ENCODE measurements at regions not wholly inside any gene's neighbourhood (a gene's known extent, or its start where the extent isn't known, plus 50 kb on each side); places are given as distances from the start of the nearest gene placed in this dataset.

DNA sequence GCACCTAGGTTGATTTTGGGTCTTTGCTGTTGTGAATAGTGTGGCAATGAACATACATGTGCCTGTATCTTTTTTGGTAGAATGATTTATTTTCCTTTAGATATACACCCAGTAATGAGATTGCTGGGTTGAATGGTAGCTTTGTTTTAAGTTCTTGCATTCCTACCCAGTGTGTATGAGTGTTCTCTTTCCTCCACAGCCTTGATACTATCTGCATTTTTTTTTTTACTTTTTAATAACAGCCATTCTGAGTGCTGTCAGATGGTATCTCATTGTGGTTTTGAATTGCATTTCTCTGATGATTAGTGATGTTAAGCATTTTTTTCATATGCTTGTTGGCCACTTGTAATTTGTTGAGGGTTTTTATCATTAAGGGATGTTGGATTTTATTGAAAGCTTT is 351.8 kb upstream of the GNPDA2 start:
- no peak overlapping the region for H3K27ac ChIP-seq (replicated peaks in 1 of 4)
- H3K9me3 ChIP-seq = peaks cover 0 to 8% (median 0%) of the 10 kb centered on the region in 4 donors
- no peaks in the 10 kb centered on the region for H3K27me3 ChIP-seq
- no peaks in the 10 kb centered on the region for H3K4me1 ChIP-seq
- H3K4me3 ChIP-seq = no peak overlapping the region
- TF ChIP-seq POLR2A (IDR thresholded peaks at IDR 0.05; ENCODE audit: low read depth) (no peak), POLR2AphosphoS5 (IDR thresholded peaks at IDR 0.05) (no peak), EP300 (IDR thresholded peaks at IDR 0.05) (no peak)
- TF ChIP-seq, protein P1, sequence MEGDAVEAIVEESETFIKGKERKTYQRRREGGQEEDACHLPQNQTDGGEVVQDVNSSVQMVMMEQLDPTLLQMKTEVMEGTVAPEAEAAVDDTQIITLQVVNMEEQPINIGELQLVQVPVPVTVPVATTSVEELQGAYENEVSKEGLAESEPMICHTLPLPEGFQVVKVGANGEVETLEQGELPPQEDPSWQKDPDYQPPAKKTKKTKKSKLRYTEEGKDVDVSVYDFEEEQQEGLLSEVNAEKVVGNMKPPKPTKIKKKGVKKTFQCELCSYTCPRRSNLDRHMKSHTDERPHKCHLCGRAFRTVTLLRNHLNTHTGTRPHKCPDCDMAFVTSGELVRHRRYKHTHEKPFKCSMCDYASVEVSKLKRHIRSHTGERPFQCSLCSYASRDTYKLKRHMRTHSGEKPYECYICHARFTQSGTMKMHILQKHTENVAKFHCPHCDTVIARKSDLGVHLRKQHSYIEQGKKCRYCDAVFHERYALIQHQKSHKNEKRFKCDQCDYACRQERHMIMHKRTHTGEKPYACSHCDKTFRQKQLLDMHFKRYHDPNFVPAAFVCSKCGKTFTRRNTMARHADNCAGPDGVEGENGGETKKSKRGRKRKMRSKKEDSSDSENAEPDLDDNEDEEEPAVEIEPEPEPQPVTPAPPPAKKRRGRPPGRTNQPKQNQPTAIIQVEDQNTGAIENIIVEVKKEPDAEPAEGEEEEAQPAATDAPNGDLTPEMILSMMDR (IDR thresholded peaks at IDR 0.05) = no peak
- no peaks in the 10 kb centered on the region for H3K36me3 ChIP-seq
- DNase-seq (ENCODE audit: extremely low spot score) = no peak
- intact Hi-C loops (cut with DNase I) = no loop called here

DNA sequence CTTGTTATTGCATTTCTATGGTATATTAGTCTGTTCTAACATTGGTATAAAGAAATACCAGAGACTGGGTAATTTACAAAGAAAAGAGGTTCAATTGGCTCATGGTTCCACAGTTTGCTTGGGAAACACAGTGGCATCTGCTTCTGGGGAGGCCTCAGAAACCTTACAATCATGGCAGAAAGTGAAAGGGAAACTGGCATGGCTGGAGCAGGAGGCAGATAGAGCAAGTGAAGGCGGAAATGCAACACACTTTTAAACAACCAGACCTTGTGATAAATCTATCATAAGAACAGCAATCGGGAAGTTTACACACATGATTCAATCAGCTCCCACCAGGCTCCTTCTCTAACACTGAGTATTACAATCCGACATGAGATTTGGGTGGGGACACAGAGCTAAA is 346.6 kb upstream of the GNPDA2 start:
- Histone ChIP-seq H3K4me3 (no peak overlapping the region), H3K9me3 (no peaks in the 10 kb centered on the region), H3K36me3 (no peaks in the 10 kb centered on the region), H3K27ac (replicated peaks in 1 of 4) (no peak overlapping the region), H3K27me3 (no peaks in the 10 kb centered on the region), H3K4me1 (no peaks in the 10 kb centered on the region)
- DNase-seq (ENCODE audit: extremely low spot score) = no peak
- WGBS = 75% methylated on average over 3 of the region's 3 CpGs
- no peak for TF ChIP-seq POLR2A (IDR thresholded peaks at IDR 0.05; ENCODE audit: low read depth)
- TF ChIP-seq, protein P1 (IDR thresholded peaks at IDR 0.05) = no peak
- TF ChIP-seq POLR2AphosphoS5 (IDR thresholded peaks at IDR 0.05) = no peak
- no peak for TF ChIP-seq EP300 (IDR thresholded peaks at IDR 0.05)
- intact Hi-C loops (cut with DNase I) = no loop called here

DNA sequence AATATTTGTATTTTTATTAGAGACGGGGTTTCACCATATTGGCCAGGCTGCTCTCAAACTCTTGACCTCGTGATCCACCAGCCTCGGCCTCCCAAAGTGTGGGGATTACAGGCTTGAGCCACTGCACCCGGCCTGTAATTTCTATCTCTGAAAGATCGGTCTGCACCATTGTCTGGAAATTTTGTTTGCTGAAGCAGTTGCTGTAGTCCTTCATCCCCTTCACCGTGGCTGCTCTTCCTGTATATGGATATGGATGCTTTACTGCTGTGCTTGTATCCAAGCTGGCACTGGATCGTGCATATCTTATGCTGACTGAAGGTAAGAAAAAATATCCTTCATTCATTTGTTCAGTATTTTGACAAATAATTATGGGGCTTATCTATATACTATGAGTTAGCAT is 338.4 kb upstream of the GNPDA2 start:
- Histone ChIP-seq H3K4me3 (no peak overlapping the region), H3K27me3 (no peaks in the 10 kb centered on the region), H3K9me3 (no peaks in the 10 kb centered on the region), H3K27ac (replicated peaks in 1 of 4) (no peak overlapping the region), H3K36me3 (no peaks in the 10 kb centered on the region), H3K4me1 (peaks cover 0 to 8% (median 0%) of the 10 kb centered on the region in 4 donors)
- intact Hi-C loops (cut with DNase I) = no loop called here
- no peak for DNase-seq (ENCODE audit: extremely low spot score)
- 81% methylated on average over 7 of the region's 7 CpGs for WGBS
- TF ChIP-seq, protein P1 (IDR thresholded peaks at IDR 0.05) = no peak
- TF ChIP-seq EP300 (IDR thresholded peaks at IDR 0.05) (no peak), POLR2AphosphoS5 (IDR thresholded peaks at IDR 0.05) (no peak), POLR2A (IDR thresholded peaks at IDR 0.05; ENCODE audit: low read depth) (no peak)

DNA sequence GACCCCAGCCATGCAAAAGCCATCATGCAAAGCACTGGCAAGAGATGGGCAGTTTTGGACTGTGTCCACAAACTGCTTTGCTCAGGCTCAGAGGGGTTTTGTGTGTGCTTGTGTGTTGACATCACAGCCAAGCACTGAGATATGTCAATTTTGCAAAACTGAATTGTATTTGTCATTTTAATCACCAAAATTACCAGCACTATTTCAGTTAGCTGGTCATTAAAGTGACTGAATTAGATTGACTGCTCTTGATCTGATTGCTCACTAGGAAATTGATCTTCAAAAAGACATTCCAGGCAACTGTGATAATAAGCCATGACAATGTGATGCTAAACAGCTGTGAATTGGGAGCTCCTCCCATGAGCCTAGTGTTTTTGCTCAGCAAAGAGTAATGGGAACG is 337.3 kb upstream of the GNPDA2 start:
- intact Hi-C loops (cut with DNase I) = no loop called here

More for the DNA sequence above, 337.3 kb upstream of the GNPDA2 start:
- Histone ChIP-seq H3K36me3 (no peaks in the 10 kb centered on the region), H3K9me3 (no peaks in the 10 kb centered on the region), H3K4me3 (no peak overlapping the region), H3K27ac (replicated peaks in 1 of 4) (no peak overlapping the region), H3K4me1 (peaks cover 0 to 8% (median 0%) of the 10 kb centered on the region in 4 donors), H3K27me3 (no peaks in the 10 kb centered on the region)
- no peak for DNase-seq (ENCODE audit: extremely low spot score)
- TF ChIP-seq, protein P1 (IDR thresholded peaks at IDR 0.05) = no peak
- 7% methylated on average over 1 of the region's 1 CpG for WGBS
